NCI-H82 (cell line): ENCODE measurements at regions not wholly inside any gene's neighbourhood (a gene's known extent, or its start where the extent isn't known, plus 50 kb on each side); places are given as distances from the start of the nearest gene placed in this dataset.

ENCODE experiments used
- DNase-seq: peaks from one replicate; lab custom pipeline; 2025; lab: John Stamatoyannopoulos, UW

DNA sequence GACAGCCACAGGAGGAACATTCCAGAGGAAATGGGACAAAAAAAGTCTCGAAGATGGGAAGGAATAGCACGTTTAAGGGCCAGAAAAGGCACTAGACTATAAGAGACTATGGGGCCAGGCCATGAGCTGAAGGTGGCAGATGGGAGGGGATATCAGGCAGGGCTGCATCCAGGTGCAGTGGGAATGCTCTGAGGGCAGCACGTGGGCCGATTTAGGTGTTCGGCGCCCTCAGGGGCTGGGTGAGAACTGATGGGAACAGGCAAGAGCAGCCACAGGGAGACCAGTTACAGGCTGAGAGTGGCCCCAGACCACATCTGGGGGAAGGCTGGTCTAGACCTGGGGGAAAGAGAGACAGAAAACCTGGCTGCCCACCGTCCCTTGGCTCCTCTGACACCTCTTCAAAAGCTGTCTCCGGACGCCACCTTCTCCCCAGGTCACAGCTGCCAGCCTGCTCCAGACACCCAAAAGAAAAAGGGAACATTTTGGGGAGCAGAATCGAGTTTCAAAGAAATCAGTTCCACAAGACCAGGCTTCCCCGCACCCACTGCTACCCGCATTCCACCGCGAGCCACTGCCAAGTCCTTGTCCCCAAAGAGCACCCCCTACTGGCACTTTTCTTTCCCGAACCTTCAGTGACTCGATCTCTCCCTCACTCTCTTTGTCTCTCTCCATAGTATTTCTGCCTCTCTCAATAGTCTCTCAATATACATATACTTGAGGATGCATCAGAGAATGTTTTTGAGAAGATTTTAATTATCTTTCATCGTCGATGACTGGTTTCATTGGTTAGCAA, 190.1 kb upstream of the AGAP1 start:
- no peak for DNase-seq

DNA sequence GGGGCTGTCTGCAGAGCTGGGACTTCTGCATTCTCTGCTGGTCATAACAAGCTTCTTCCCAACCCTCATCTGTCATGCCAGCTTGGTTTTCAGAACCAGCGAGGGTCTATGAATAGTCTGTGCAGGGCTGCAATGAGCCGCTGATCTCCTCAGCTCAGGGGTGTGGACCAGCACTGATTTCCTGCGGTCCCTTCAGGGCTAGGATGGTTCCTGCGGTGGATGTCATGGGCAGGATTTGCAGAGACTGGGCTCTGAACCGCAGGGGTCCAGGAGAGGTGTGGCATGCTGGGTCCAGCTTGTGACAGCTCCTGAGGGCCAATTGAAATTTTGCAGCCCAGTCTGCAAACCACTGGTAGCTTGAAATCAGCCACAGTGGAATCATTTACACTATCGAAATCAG, 188.2 kb upstream of the AGAP1 start:
- DNase-seq = no peak

DNA sequence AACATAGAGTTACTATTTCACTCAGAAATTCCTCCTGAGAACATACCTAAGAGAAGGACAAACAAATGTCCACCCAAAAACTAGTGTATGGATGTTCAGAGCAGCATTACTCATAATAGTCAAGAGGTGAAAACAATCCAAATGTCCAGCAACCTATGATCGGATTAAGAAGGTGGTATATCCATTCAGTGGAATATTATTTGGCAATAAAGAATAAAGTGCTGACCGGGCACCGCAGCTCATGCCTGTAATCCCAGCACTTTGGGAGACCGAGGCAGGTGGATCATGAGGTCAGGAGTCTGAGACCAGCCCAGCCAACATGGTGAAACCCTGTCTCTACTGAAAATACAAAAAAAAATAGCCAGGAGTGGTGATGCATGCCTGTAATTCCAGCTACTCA, 182.8 kb upstream of the AGAP1 start:
- DNase-seq = no peak

DNA sequence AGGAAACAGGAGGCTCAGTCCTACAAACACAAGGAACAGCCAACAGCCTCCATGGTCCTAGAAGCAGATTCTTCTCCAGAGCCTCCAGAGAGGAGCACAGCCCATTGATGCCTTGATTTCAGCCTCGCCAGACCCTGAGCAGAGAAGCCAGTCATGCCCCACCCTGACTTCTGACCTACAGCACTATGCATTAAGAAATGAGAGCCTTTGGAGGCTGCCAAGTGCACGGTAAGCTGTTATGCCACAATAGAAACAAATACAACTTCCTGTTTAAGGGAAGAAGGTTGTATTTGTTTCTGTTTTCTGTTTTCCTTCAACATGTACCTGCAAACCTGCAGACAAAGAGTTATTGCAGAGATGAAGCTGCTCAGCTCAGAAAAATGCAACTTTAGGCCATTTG, 181.3 kb upstream of the AGAP1 start:
- no peak for DNase-seq

DNA sequence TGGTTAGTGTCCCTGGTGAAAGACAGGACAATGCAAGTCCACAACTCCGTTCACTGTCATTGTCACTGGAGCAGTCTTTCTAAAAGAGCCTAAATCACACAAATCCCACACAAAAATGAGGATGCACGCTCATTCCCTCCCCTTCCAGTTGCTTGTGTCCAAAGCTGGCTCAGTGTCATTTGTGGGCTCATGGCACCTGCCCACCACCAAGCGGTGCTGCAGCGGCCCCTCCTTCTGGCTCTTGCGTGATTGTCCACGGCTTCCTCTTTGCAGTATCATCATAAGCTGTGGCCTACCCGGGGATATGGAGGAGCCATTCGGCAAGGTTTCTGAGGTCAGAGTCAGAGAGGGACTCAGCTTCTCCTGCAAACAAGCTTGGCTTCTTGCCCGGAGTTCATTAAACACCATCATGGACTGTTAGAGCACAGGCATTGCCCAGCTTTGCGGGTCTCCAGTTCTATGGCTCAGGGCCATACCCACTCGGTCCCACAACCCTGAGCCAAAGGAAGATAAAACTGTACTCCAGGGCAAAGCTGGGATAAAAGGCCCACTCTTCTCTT, 179.4 kb upstream of the AGAP1 start:
- DNase-seq = peak; percentile 16

DNA sequence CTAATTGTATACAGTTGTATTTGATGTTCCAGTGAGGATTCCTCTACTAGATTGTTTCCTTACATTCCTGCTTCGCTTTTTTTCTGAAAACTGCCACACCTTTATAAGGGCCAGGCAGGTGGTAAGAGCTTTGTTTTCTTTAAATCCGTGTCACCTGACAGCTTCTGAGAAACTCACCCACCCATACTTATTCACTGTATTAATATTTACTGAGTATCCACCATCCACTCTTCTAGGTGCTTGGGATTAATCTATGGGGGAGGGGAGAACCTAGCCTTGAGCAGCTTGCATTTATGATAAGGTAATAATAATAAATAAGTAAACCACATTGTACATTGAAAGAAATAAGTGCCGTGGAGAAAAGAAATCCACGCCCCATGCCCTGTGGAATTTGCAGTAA, 174.7 kb upstream of the AGAP1 start:
- DNase-seq = no peak

DNA sequence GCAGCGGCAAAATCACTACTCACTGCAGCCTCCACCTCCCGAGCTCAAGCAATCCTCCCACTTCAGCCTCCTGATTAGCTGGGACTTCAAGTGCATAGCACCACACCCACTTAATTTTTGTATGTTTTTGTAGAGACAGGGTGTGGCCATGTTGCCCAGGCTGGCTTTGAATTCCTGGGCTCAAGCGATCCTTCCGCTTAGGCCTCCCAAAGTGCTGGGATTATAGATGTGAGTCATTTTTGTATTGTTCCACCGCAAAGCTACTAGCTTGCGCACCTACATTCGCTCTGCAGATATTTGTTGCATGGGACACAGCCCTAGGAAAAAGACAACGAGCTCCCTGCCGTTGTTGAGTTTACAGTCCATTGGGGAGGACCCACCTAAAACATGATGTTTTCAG, 173.5 kb upstream of the AGAP1 start:
- DNase-seq = no peak

DNA sequence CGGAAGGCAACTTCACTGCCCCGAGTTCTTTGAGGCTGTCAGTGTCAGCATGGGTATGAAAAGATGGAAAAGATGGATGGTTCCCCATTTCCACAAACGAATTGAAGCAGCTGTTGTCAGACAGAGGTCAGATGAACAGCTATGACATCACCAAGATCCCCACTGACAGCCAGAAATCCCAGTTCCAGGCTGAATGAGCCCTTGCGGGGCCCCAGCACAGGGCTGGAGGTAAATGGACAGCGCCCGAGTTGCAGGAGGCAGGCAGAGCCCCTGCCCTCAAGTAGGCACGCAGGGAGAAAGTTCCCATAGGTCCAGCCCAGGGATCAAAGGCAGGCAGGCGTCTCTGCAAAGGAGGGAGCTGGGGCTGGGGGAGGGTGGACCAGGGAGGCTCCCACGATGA, 169.5 kb upstream of the AGAP1 start:
- DNase-seq = no peak

DNA sequence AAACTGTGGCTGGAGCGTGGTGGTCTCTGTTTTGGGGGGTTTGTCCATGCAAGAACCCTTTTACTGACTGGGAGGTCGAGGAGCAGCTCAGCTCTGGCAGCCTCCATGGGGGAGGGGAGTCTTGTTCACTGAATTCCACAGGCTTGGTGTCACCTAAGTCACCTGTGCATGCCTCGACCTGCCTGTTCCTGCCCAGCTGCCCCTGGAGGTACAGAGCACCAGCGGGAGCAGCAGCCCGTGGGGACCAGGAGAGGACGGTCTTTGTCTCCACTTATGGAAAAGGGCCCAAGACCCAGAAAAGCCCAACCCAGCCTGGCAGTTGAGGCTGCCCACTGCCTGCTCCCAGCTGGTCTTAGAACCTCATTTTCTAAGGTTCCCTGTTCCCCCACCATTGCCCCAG, 168.7 kb upstream of the AGAP1 start:
- no peak for DNase-seq

DNA sequence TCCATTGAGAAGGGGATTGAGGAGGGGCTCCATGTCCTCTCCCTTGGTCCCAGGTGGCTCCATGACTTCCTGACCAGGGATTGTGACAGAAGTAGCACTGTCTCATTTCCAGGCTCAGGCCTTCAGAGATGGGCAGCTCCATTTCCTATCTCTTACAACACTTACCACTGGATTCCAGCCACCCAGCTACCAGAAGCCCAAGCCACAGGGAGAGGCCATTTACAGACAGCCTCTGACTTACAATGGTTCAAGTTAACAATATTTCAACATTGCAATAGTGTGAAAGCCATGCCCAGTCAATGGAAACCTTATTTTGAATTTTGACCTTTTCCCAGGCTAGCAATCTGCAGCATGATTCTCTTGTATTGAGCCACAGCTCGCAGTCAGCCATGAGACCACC, 164.9 kb upstream of the AGAP1 start:
- DNase-seq = no peak

DNA sequence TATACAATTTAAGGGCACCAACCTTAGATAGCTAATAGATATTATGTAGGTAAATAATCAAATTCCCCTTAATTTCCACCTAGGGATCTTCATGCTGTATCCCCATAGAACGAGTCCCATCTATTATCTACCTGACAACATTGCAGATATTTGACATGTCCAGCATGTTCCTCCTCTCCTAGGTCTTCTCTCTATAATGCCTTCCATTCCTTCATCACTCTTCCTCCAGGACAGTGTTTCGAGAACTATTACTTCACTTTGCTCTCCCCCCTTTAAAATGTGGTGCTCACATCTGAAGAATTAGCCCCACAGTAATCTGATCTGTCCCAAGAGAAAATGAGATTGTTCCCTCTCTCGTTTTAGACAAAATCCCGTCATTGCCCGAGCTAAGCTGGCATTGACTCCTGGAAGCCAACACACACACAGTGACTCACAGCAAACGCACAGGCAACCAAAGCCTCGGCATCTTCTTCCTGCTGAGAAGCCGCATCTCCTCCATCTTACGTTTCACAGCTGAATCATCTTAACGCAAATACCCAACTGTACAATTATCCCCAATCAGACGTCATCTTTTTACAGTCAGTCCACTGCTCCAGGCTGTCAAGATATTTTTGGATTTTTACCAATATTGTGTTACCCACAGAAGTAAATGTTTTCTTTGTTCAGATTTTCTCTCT, 162.9 kb upstream of the AGAP1 start:
- no peak for DNase-seq

DNA sequence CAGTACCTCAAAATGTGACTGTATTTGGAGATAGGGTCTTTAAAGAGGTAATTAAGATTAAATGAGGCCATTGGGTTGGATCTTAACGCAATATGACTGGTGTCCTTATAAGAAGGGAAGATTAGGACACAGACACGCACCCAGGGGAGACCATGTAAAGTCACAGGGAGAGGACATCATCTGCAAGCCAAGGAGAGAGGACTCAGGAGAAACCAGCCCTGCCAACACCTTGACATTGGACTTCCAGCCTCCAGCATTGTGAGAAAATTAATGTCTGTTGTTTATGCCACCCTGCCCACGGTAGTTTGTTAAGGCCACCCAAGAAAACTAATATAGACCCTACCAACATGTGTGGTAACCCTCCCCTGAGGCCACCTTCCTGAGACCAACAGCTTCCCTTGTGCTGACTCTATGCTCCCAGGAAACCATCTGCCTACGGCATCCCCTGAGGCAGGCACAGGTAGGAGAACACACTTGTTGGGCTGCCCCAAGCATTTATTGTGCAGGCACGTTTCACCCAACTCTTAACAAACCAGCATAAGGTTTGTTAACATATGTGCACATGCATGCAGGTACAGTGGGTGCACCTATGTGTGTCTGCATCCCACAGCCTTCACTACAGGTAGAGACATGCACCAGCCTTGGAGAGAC, 161.5 kb upstream of the AGAP1 start:
- no peak for DNase-seq

DNA sequence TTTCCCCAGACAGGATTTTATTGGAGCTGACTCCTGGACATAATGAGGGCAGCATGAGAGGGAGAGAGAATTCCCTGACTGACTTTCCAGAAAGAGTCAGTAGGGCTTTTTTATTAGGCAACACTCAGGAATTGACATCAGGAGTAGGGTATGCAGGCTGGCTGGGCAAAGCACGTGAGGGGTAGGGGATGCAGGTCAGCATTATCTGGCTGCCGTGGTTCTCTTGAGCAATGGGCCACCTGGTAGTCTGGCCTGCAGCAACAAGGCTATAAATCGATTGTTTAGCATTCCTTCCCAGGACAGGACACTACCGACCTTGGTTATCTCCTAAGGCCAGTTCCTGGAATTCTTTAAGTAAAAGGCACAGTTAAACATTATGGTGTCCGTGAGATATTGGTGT, 160.8 kb upstream of the AGAP1 start:
- no peak for DNase-seq

DNA sequence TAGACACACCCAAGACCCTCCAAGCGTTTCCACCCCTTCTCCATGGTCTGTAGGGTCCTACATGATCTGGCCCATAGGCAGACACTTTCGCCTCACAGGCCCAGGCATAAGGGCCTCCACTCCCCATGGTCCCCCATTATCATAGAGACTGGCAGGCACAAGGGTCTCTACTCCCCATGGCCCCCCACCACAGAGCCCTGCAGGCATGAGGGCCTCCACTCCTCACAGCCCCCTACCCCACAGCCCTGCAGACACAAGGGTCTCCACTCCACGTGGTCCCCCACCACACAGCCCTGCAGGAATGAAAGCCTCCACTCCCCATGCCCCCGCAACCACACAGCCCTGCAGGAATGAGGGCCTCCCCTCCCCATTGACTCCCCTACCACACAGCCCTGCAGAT, 159.7 kb upstream of the AGAP1 start:
- DNase-seq = no peak

DNA sequence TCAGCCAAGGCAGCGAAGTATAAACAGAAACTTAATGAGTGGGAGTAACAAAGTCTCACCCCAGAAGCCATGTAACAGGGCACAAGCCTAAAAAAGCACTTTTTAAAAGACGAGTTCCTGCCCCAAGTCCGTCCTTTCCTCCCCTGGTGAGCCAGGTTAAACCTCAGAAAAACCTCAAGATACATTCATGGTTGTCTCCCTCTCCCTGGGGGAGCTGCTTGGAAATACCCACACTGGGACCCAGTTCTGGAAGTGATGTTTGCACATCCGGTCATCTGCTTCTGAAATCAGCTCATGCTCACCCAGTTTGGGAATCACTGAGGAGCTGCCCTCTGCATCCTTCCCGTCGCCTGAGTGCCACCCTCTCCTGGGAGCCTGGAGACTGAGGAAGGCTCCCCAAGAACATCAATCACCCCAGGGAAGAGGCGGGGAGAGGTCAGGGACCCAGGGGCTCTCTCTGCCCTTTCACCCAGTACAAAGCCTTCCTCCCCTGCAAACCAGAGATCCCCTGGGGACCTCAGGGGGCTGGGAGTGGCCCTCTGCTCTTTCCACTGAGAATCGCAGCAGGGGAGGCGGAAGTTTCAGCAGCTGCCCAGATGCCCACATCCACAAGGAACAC, 150.6 kb upstream of the AGAP1 start:
- DNase-seq = no peak

DNA sequence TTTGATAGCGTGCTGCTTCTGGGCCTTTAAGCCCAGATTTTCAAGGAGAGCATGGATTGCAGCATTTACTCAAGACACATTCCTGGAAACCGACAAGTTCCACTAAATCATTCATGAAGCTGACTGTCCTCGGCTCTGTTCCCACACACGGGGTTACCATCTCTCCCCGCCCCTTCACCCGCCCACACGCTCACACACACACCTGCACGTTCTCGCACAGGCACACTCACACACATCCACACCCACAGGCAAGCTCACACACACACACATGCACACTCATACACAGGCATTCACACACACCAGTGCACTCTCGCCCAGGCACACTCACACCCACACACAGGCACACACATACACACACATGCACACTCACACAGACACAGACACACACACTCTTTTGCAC, 150.0 kb upstream of the AGAP1 start:
- DNase-seq = no peak

DNA sequence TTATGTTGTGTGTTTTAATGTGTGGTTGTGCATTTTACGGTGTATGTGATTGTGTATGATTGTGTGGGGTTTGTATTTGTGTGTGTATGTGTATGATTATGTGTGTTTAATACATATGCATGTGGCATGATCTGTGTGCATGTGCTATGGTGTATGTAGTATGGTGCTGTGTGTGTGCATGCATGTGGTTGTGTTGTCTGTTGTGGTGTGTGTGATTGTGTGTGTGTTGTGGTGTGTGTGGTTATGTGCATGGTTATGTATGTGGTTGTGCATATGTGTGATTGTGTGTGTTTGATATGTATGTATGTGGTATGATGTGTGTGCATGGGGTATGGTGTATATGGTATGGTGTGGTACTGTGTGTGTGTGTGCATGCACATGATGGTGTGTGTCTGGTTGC, 148.1 kb upstream of the AGAP1 start:
- DNase-seq = no peak

DNA sequence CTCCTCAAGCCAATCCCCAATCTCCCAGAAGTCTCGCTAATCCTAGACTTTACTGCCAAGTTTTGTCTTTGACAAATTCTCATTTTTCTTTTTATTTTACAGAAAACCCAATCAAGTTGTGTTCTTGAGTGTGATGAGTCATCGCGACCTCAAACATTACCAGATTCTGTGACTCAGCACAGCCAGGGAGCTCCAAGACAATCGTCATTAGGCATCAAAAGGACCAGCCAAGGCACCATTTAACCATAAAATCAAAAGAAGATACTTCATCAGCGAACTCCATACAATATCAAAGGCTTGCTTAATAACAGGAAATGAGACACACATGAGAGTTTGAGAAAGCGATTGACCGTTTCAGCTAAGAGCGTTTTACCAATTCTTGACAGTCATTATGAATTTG, 146.2 kb upstream of the AGAP1 start:
- DNase-seq = no peak

DNA sequence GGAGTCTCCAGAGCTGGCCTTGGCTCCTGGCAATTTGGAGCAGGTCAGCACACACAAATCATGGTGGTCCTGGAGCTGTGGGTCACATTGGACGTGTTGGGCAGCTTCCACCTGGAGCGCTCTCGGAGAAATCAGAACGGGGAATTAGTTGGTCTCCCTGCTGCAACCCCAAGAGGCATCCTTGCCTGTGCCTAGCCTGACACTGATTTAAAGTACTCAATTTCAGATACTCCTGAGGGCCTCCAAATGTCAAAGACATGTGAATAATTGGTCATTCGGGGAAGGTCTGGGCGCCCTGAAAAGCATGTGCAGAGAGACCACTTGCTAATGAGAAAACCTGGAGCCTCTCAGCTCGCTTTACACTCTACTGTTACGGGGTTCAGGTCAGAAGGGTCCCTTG, 145.5 kb upstream of the AGAP1 start:
- DNase-seq = no peak

DNA sequence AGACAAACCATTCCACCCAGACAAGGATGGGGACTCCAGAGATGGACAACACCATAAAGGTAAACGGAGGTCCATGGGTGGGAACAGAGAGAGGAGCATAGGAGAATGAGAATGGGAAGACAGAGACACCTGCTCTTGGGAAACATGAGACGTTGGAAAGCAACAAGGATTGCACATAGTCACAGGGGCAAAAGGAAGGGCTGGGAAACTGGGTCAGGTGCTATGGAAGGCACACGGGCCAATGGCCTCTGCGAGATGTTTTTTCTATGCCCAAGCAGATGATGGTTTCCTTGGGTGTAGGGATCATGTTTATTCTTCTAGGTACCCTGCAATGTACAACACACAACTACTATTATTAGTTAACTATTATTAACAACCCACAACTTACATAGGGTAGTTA, 143.6 kb upstream of the AGAP1 start:
- no peak for DNase-seq

DNA sequence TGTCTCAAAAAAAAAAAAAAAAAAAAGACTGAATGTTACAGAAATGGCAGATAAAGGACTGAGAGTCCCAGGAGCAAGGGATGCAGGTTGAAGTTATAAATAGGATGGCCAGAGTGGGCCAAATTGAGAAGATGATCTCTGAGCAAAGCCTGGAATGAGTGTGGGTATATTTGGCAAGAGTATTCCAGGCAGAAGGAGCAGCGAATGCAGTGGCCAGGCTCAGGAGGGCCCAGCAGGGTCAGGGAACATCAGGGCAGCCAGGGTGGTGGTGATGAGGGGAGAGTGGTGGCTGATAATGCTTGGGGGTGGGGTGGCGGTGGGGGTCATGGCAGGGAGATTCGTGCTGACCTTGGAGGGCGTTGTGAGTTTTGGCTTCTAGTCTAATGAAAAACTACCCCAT, 141.3 kb upstream of the AGAP1 start:
- DNase-seq = no peak

DNA sequence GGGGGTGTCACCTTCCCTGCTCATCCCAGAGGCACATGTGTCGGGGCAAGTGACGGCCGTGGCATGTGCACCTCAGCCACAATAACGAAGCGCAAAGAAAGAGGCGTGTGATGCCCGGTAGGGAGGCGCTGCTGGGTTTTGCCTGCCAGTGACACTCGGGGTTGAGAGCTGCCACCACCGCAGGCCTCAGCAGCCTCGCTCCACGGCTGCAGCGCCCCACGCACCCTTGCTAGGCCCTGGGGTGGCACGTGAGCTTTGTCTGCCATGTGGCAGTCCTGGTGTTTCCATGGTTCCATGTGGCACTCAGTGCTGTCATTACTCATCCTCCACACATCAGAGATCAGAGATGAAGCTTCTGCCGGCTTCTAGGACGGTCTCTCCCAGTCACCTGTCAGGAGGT, 136.0 kb upstream of the AGAP1 start:
- DNase-seq = no peak

DNA sequence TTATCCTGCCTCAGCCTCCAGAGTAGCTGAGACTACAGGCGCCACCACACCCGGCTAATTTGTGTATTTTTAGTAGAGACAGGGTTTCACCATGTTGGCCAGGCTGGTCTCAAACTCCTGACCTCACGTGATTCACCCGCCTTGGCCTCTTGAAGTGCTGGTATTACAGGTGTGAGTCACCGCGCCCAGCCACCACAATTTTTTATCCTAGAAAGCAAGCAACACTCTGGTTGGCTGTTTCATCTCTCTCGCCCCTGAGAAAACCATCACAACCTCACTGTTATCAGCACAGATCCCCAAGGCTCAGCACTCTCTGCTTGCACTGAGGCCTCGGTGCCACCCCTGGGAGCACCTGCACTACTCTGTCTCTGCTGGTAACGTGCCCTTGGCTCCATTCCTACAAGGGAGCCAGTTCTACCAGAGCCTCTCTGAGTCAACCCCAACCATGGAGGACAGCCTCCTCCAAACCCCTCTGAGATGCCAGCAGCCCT, 134.8 kb upstream of the AGAP1 start:
- DNase-seq = no peak
